Osteoblast (primary cell): ENCODE measurements at regions not wholly inside any gene's neighbourhood (a gene's known extent, or its start where the extent isn't known, plus 50 kb on each side); places are given as distances from the start of the nearest gene placed in this dataset.

Source experiments
- DNase-seq: peaks from one replicate; pipeline ENCODE4 v3.0.0; 2011; ENCODE audit warnings: low spot score, mixed read lengths; ENCODE audit not compliant: insufficient read length; ENCODE audit errors: missing footprints
- H2AFZ ChIP-seq: 2 replicates; pipeline ENCODE4 v1.6.0; 2011; ENCODE audit warnings: mild to moderate bottlenecking, low read length
- H3K27ac ChIP-seq: 2 replicates; pipeline ENCODE4 v1.5.1; 2011; ENCODE audit warnings: mild to moderate bottlenecking, low read depth, low read length, moderate library complexity
- H3K27me3 ChIP-seq: 2 replicates; pipeline ENCODE4 v1.6.0; 2012; ENCODE audit warnings: mild to moderate bottlenecking, control low read depth, inconsistent platforms, low read length, moderate library complexity; ENCODE audit not compliant: insufficient read depth
- H3K36me3 ChIP-seq: 2 replicates; pipeline ENCODE4 v1.5.1; 2011; ENCODE audit warnings: mild to moderate bottlenecking, low read length, control low read depth, moderate library complexity; ENCODE audit not compliant: insufficient read depth
- H3K4me1 ChIP-seq: 2 replicates; pipeline ENCODE4 v1.5.1; 2011; ENCODE audit warnings: mild to moderate bottlenecking, low read length, control low read depth, moderate library complexity; ENCODE audit not compliant: insufficient read depth
- H3K4me2 ChIP-seq: 2 replicates; pipeline ENCODE4 v1.6.0; 2011; ENCODE audit warnings: mild to moderate bottlenecking, low read length; ENCODE audit not compliant: insufficient read depth
- H3K4me3 ChIP-seq: fragments of 200-600 bp; sonication (generic); 3 replicates; pipeline ENCODE4 v1.5.1; 2012; ENCODE audit warnings: mild to moderate bottlenecking, low read length, inconsistent platforms; ENCODE audit not compliant: insufficient read depth
- H3K79me2 ChIP-seq: 2 replicates; pipeline ENCODE4 v1.6.0; 2012; ENCODE audit warnings: mild to moderate bottlenecking, low read length, control low read depth, inconsistent platforms; ENCODE audit not compliant: insufficient read depth
- H3K9me3 ChIP-seq: 2 replicates; pipeline ENCODE4 v1.5.1; 2011; ENCODE audit warnings: low read depth, low read length, control low read depth
- H4K20me1 ChIP-seq: 2 replicates; pipeline ENCODE4 v1.6.0; 2012; ENCODE audit warnings: mild to moderate bottlenecking, low read length, control low read depth; ENCODE audit not compliant: insufficient read depth
- CTCF ChIP-seq: IDR thresholded peaks from 2 replicates; pipeline ENCODE4 v1.5.1; 2011; ENCODE audit warnings: mild to moderate bottlenecking, low read depth, low read length, moderate library complexity; ENCODE audit errors: extremely low read depth

GRCh38 chr10:58951746-58952145 lies 224.7 kb upstream of the PHYHIPL start:
- no peak for TF ChIP-seq CTCF
- H3K4me1 ChIP-seq, result peaks cover 27% of the 10 kb centered on the region
- H3K79me2 ChIP-seq, result no peaks in the 10 kb centered on the region
- H2AFZ ChIP-seq, result no peak overlapping the region
- no peaks in the 10 kb centered on the region for H4K20me1 ChIP-seq
- no peaks in the 10 kb centered on the region for H3K9me3 ChIP-seq
- no peak overlapping the region for H3K27ac ChIP-seq
- no peak overlapping the region for H3K4me2 ChIP-seq
- H3K36me3 ChIP-seq, result no peaks in the 10 kb centered on the region
- no peak overlapping the region for H3K4me3 ChIP-seq
- no peaks in the 10 kb centered on the region for H3K27me3 ChIP-seq
- no peak for DNase-seq

GRCh38 chr10:58952162-58952601 lies 224.3 kb upstream of the PHYHIPL start:
- H2AFZ ChIP-seq, result no peak overlapping the region
- no peak overlapping the region for H3K27ac ChIP-seq
- H3K9me3 ChIP-seq, result no peaks in the 10 kb centered on the region
- no peaks in the 10 kb centered on the region for H3K79me2 ChIP-seq
- no peaks in the 10 kb centered on the region for H4K20me1 ChIP-seq
- peaks cover 31% of the 10 kb centered on the region for H3K4me1 ChIP-seq
- no peak overlapping the region for H3K4me3 ChIP-seq
- no peak for DNase-seq
- H3K27me3 ChIP-seq, result no peaks in the 10 kb centered on the region
- H3K36me3 ChIP-seq, result no peaks in the 10 kb centered on the region
- TF ChIP-seq CTCF, result no peak
- peak overlapping the region; percentile 47 for H3K4me2 ChIP-seq

- no peak overlapping the region for H3K27ac ChIP-seq
- no peaks in the 10 kb centered on the region for H3K36me3 ChIP-seq
- no peaks in the 10 kb centered on the region for H3K9me3 ChIP-seq
- peak; percentile 76 for TF ChIP-seq CTCF
- no peaks in the 10 kb centered on the region for H3K27me3 ChIP-seq
- no peak for DNase-seq
- no peaks in the 10 kb centered on the region for H4K20me1 ChIP-seq
- H3K4me2 ChIP-seq, result peak overlapping the region; percentile 47
- no peak overlapping the region for H2AFZ ChIP-seq
- H3K79me2 ChIP-seq, result no peaks in the 10 kb centered on the region
- peaks cover 32% of the 10 kb centered on the region for H3K4me1 ChIP-seq
- H3K4me3 ChIP-seq, result no peak overlapping the region
Measured at GRCh38 chr10:58952747-58953466, 223.5 kb upstream of the PHYHIPL start.

GRCh38 chr10:58954178-58954577 lies 222.3 kb upstream of the PHYHIPL start:
- Histone ChIP-seq H3K4me3 (no peak overlapping the region), H3K27me3 (no peaks in the 10 kb centered on the region), H3K4me1 (peaks cover 32% of the 10 kb centered on the region), H3K9me3 (no peaks in the 10 kb centered on the region), H3K27ac (no peak overlapping the region), H3K36me3 (no peaks in the 10 kb centered on the region), H4K20me1 (no peaks in the 10 kb centered on the region), H2AFZ (no peak overlapping the region), H3K79me2 (no peaks in the 10 kb centered on the region), H3K4me2 (no peak overlapping the region)
- no peak for TF ChIP-seq CTCF
- DNase-seq, result no peak
